Activated CD4-positive, alpha-beta memory T cell treated with anti-CD3 and anti-CD28 coated beads for 36 hours (primary cell): ENCODE measurements at regions not wholly inside any gene's neighbourhood (a gene's known extent, or its start where the extent isn't known, plus 50 kb on each side); places are given as distances from the start of the nearest gene placed in this dataset.

Source experiments
- CTCF ChIA-PET: fragments of 350-600 bp; sonication (Branson Sonifier 250); formaldehyde crosslinking; loops from one replicate; lab custom pipeline; 2021; ENCODE audit warnings: antibody characterized with exemption, inconsistent platforms; lab: Charles Lee
- POLR2A ChIA-PET: fragments of 350-600 bp; sonication (Branson Sonifier 250); formaldehyde crosslinking; loops from one replicate; lab custom pipeline; 2021; ENCODE audit warnings: antibody characterized with exemption; lab: Charles Lee
- DNase-seq: peaks from one replicate; pipeline ENCODE4 v3.0.0-alpha.2; 2020
- H3K27ac Mint-ChIP-seq: one replicate; pipeline ENCODE4 v1.8.0; 2021; ENCODE audit warnings: mixed read lengths
- H3K27me3 Mint-ChIP-seq: one replicate; pipeline ENCODE4 v1.8.0; 2021; ENCODE audit warnings: mixed read lengths
- H3K36me3 Mint-ChIP-seq: one replicate; pipeline ENCODE4 v1.8.0; 2021; ENCODE audit warnings: mixed read lengths
- H3K4me1 Mint-ChIP-seq: one replicate; pipeline ENCODE4 v1.8.0; 2021; ENCODE audit warnings: low read depth, mixed read lengths
- H3K4me3 Mint-ChIP-seq: one replicate; pipeline ENCODE4 v1.8.0; 2021; ENCODE audit warnings: mild to moderate bottlenecking, mixed read lengths
- H3K9me3 Mint-ChIP-seq: one replicate; pipeline ENCODE4 v1.8.0; 2021; ENCODE audit warnings: mixed read lengths
- intact Hi-C: fragments of 100-400 bp; cut with micrococcal nuclease; formaldehyde crosslinking; loops from one replicate; pipeline ENCODE4 v1.15.1; 2023

GRCh38 chr1:20432341-20432740 is 53.7 kb downstream of the CAMK2N1 start:
- peaks cover 30% of the 10 kb centered on the region for H3K27me3 Mint-ChIP-seq
- CTCF ChIA-PET = interaction anchor here (0.7 to 2.6 kb wide), 4 partner anchors 70 to 220 kb away, joined by 3 to 16 read pairs (median 6); no protein-coding TSS in a partner anchor
- H3K36me3 Mint-ChIP-seq = no peaks in the 10 kb centered on the region
- no peak overlapping the region for H3K4me3 Mint-ChIP-seq
- no peak overlapping the region for H3K27ac Mint-ChIP-seq
- DNase-seq = no peak
- no peaks in the 10 kb centered on the region for H3K9me3 Mint-ChIP-seq
- POLR2A ChIA-PET = no interaction called here
- no peaks in the 10 kb centered on the region for H3K4me1 Mint-ChIP-seq
- intact Hi-C loops = no loop called here

GRCh38 chr1:20431176-20431460 is 54.9 kb downstream of the CAMK2N1 start:
- intact Hi-C loops = no loop called here
- H3K4me3 Mint-ChIP-seq = no peak overlapping the region
- H3K9me3 Mint-ChIP-seq = no peaks in the 10 kb centered on the region
- peaks cover 8% of the 10 kb centered on the region for H3K4me1 Mint-ChIP-seq
- H3K27ac Mint-ChIP-seq = no peak overlapping the region
- no peak for DNase-seq
- peaks cover 29% of the 10 kb centered on the region for H3K27me3 Mint-ChIP-seq
- ChIA-PET CTCF (interaction anchor here (0.6 to 2.8 kb wide), 13 partner anchors 10 to 221 kb away, joined by 3 to 16 read pairs (median 4); no protein-coding TSS in a partner anchor), POLR2A (no interaction called here)
- H3K36me3 Mint-ChIP-seq = no peaks in the 10 kb centered on the region

- Mint-ChIP-seq H3K9me3 (peaks cover 3% of the 10 kb centered on the region), H3K4me3 (no peak overlapping the region), H3K36me3 (no peaks in the 10 kb centered on the region), H3K4me1 (peaks cover 8% of the 10 kb centered on the region), H3K27me3 (peaks cover 25% of the 10 kb centered on the region), H3K27ac (no peak overlapping the region)
- intact Hi-C loops = loop anchor here (1.0 kb wide), 1 partner anchor 53 kb away; no protein-coding TSS in a partner anchor
- ChIA-PET POLR2A (no interaction called here), CTCF (interaction anchor here (0.6 to 2.8 kb wide), 13 partner anchors 11 to 221 kb away, joined by 3 to 16 read pairs (median 4); no protein-coding TSS in a partner anchor)
- DNase-seq = peak; percentile 60
Observed at GRCh38 chr1:20430355-20431175, 55.4 kb downstream of the CAMK2N1 start.

GRCh38 chr1:20429296-20429695 is 56.7 kb downstream of the CAMK2N1 start:
- H3K36me3 Mint-ChIP-seq = no peaks in the 10 kb centered on the region
- H3K4me3 Mint-ChIP-seq = no peak overlapping the region
- CTCF ChIA-PET = interaction anchor here (1.0 to 2.8 kb wide), 4 partner anchors 9 to 216 kb away, joined by 3 to 12 read pairs (median 6); no protein-coding TSS in a partner anchor
- H3K27ac Mint-ChIP-seq = no peak overlapping the region
- H3K9me3 Mint-ChIP-seq = peaks cover 9% of the 10 kb centered on the region
- POLR2A ChIA-PET = no interaction called here
- H3K27me3 Mint-ChIP-seq = peaks cover 16% of the 10 kb centered on the region
- intact Hi-C loops = loop anchor here (5.0 kb wide), 1 partner anchor 217 kb away; no protein-coding TSS in a partner anchor
- no peak for DNase-seq
- H3K4me1 Mint-ChIP-seq = peaks cover 8% of the 10 kb centered on the region

GRCh38 chr1:20428841-20429240 is 57.2 kb downstream of the CAMK2N1 start:
- Mint-ChIP-seq H3K36me3 (no peaks in the 10 kb centered on the region), H3K4me1 (peaks cover 8% of the 10 kb centered on the region), H3K27me3 (peaks cover 16% of the 10 kb centered on the region), H3K9me3 (peaks cover 9% of the 10 kb centered on the region), H3K4me3 (no peak overlapping the region), H3K27ac (no peak overlapping the region)
- intact Hi-C loops = loop anchor here (5.0 kb wide), 1 partner anchor 217 kb away; no protein-coding TSS in a partner anchor
- CTCF ChIA-PET = interaction anchor here (0.8 to 2.8 kb wide), 4 partner anchors 10 to 216 kb away, joined by 3 to 12 read pairs (median 6); no protein-coding TSS in a partner anchor
- POLR2A ChIA-PET = no interaction called here
- DNase-seq = no peak

- Mint-ChIP-seq H3K9me3 (peaks cover 25% of the 10 kb centered on the region), H3K4me3 (no peak overlapping the region), H3K27ac (no peak overlapping the region), H3K36me3 (no peaks in the 10 kb centered on the region), H3K4me1 (peaks cover 8% of the 10 kb centered on the region), H3K27me3 (peaks cover 18% of the 10 kb centered on the region)
- intact Hi-C loops = loop anchor here (2.0 to 5.0 kb wide), 3 partner anchors 50 to 215 kb away; no protein-coding TSS in a partner anchor
- CTCF ChIA-PET = interaction anchor here (0.7 to 1.5 kb wide), 4 partner anchors 65 to 267 kb away, joined by 3 to 10 read pairs (median 4); no protein-coding TSS in a partner anchor
- peak; percentile 35 for DNase-seq
- POLR2A ChIA-PET = no interaction called here
Observed at GRCh38 chr1:20426923-20427322, 59.1 kb downstream of the CAMK2N1 start.

- Mint-ChIP-seq H3K4me1 (peaks cover 8% of the 10 kb centered on the region), H3K9me3 (peaks cover 25% of the 10 kb centered on the region), H3K4me3 (no peak overlapping the region), H3K27me3 (peaks cover 18% of the 10 kb centered on the region), H3K36me3 (no peaks in the 10 kb centered on the region), H3K27ac (no peak overlapping the region)
- DNase-seq = no peak
- intact Hi-C loops = loop anchor here (2.0 to 5.0 kb wide), 3 partner anchors 50 to 214 kb away; no protein-coding TSS in a partner anchor
- ChIA-PET CTCF (interaction anchor here (0.6 to 1.5 kb wide), 4 partner anchors 64 to 760 kb away, joined by 3 to 10 read pairs (median 4); no protein-coding TSS in a partner anchor), POLR2A (no interaction called here)
Observed at GRCh38 chr1:20426371-20426770, 59.6 kb downstream of the CAMK2N1 start.

GRCh38 chr1:20425622-20426021 is 60.4 kb downstream of the CAMK2N1 start:
- Mint-ChIP-seq H3K27me3 (peaks cover 15% of the 10 kb centered on the region), H3K4me1 (peaks cover 8% of the 10 kb centered on the region), H3K9me3 (peaks cover 25% of the 10 kb centered on the region), H3K4me3 (no peak overlapping the region), H3K36me3 (no peaks in the 10 kb centered on the region), H3K27ac (no peak overlapping the region)
- ChIA-PET CTCF (no interaction called here), POLR2A (no interaction called here)
- DNase-seq = no peak
- intact Hi-C loops = loop anchor here (2.0 to 5.0 kb wide), 3 partner anchors 49 to 213 kb away; no protein-coding TSS in a partner anchor

- no peak for DNase-seq
- Mint-ChIP-seq H3K4me3 (no peak overlapping the region), H3K36me3 (no peaks in the 10 kb centered on the region), H3K27ac (no peak overlapping the region), H3K4me1 (peaks cover 8% of the 10 kb centered on the region), H3K27me3 (peaks cover 21% of the 10 kb centered on the region), H3K9me3 (peaks cover 25% of the 10 kb centered on the region)
- CTCF ChIA-PET = interaction anchor here (0.7 kb wide), 1 partner anchor 46 kb away, joined by 3 read pairs; no protein-coding TSS in a partner anchor
- intact Hi-C loops = no loop called here
- POLR2A ChIA-PET = no interaction called here
Observed at GRCh38 chr1:20423169-20423795, 62.7 kb downstream of the CAMK2N1 start.

- H3K27me3 Mint-ChIP-seq = peaks cover 20% of the 10 kb centered on the region
- POLR2A ChIA-PET = no interaction called here
- no peak overlapping the region for H3K4me3 Mint-ChIP-seq
- DNase-seq = no peak
- peaks cover under 1% of the 10 kb centered on the region for H3K4me1 Mint-ChIP-seq
- CTCF ChIA-PET = interaction anchor here (0.8 to 1.4 kb wide), 2 partner anchors 72 to 209 kb away, joined by 3 to 4 read pairs; no protein-coding TSS in a partner anchor
- no peaks in the 10 kb centered on the region for H3K36me3 Mint-ChIP-seq
- peaks cover 25% of the 10 kb centered on the region for H3K9me3 Mint-ChIP-seq
- no peak overlapping the region for H3K27ac Mint-ChIP-seq
- intact Hi-C loops = no loop called here
Observed at GRCh38 chr1:20421441-20421840, 64.6 kb downstream of the CAMK2N1 start.

GRCh38 chr1:20417581-20417980 is 68.4 kb downstream of the CAMK2N1 start:
- DNase-seq = no peak
- ChIA-PET CTCF (no interaction called here), POLR2A (no interaction called here)
- H3K27ac Mint-ChIP-seq = no peak overlapping the region
- intact Hi-C loops = no loop called here
- no peaks in the 10 kb centered on the region for H3K4me1 Mint-ChIP-seq
- H3K9me3 Mint-ChIP-seq = peaks cover 6% of the 10 kb centered on the region
- no peak overlapping the region for H3K4me3 Mint-ChIP-seq
- H3K36me3 Mint-ChIP-seq = no peaks in the 10 kb centered on the region
- peaks cover 18% of the 10 kb centered on the region for H3K27me3 Mint-ChIP-seq

- intact Hi-C loops = no loop called here
- Mint-ChIP-seq H3K36me3 (no peaks in the 10 kb centered on the region), H3K9me3 (no peaks in the 10 kb centered on the region)
Observed at GRCh38 chr1:20416706-20417105, 69.3 kb downstream of the CAMK2N1 start.

More at GRCh38 chr1:20416706-20417105, 69.3 kb downstream of the CAMK2N1 start:
- ChIA-PET CTCF (no interaction called here), POLR2A (no interaction called here)
- Mint-ChIP-seq H3K4me1 (no peaks in the 10 kb centered on the region), H3K4me3 (no peak overlapping the region), H3K27me3 (peaks cover 18% of the 10 kb centered on the region), H3K27ac (no peak overlapping the region)
- DNase-seq = no peak
